ENCODE measurements at regions not wholly inside any gene's neighbourhood (a gene's known extent, or its start where the extent isn't known, plus 50 kb on each side); places are given as distances from the start of the nearest gene placed in this dataset.

- DNase-seq (ENCODE audit: extremely low spot score, unreplicated experiment): no peak
- H3K4me3 Mint-ChIP-seq (ENCODE audit: unreplicated experiment): no peak overlapping the region
- no peaks in the 10 kb centered on the region for H3K36me3 Mint-ChIP-seq (ENCODE audit: unreplicated experiment)
- TF ChIP-seq CTCF (IDR thresholded peaks at IDR 0.05): no peak
- no peaks in the 10 kb centered on the region for H3K4me1 Mint-ChIP-seq (ENCODE audit: unreplicated experiment)
- H3K27me3 Mint-ChIP-seq (ENCODE audit: unreplicated experiment): peaks cover 7% of the 10 kb centered on the region
- H3K27ac Mint-ChIP-seq (ENCODE audit: unreplicated experiment): no peak overlapping the region
- H3K9me3 Mint-ChIP-seq (ENCODE audit: unreplicated experiment): no peaks in the 10 kb centered on the region
Observed at GRCh38 chr18:25923193-25923592, 167.2 kb downstream of the SS18 start.

- H3K4me3 Mint-ChIP-seq (ENCODE audit: unreplicated experiment): no peak overlapping the region
- no peak overlapping the region for H3K27ac Mint-ChIP-seq (ENCODE audit: unreplicated experiment)
- TF ChIP-seq CTCF (IDR thresholded peaks at IDR 0.05): peak; percentile 46
- H3K9me3 Mint-ChIP-seq (ENCODE audit: unreplicated experiment): no peaks in the 10 kb centered on the region
- DNase-seq (ENCODE audit: extremely low spot score, unreplicated experiment): no peak
- no peaks in the 10 kb centered on the region for H3K36me3 Mint-ChIP-seq (ENCODE audit: unreplicated experiment)
- H3K4me1 Mint-ChIP-seq (ENCODE audit: unreplicated experiment): no peaks in the 10 kb centered on the region
- peaks cover 10% of the 10 kb centered on the region for H3K27me3 Mint-ChIP-seq (ENCODE audit: unreplicated experiment)
Observed at GRCh38 chr18:25921677-25922421, 168.6 kb downstream of the SS18 start.

GRCh38 chr18:25915907-25916306 is 174.5 kb downstream of the SS18 start:
- TF ChIP-seq CTCF (IDR thresholded peaks at IDR 0.05): no peak
- DNase-seq (ENCODE audit: extremely low spot score, unreplicated experiment): no peak
- H3K27ac Mint-ChIP-seq (ENCODE audit: unreplicated experiment): no peak overlapping the region
- H3K27me3 Mint-ChIP-seq (ENCODE audit: unreplicated experiment): peaks cover 16% of the 10 kb centered on the region
- H3K9me3 Mint-ChIP-seq (ENCODE audit: unreplicated experiment): no peaks in the 10 kb centered on the region
- H3K36me3 Mint-ChIP-seq (ENCODE audit: unreplicated experiment): no peaks in the 10 kb centered on the region
- H3K4me1 Mint-ChIP-seq (ENCODE audit: unreplicated experiment): no peaks in the 10 kb centered on the region
- no peak overlapping the region for H3K4me3 Mint-ChIP-seq (ENCODE audit: unreplicated experiment)

- TF ChIP-seq CTCF (IDR thresholded peaks at IDR 0.05): no peak
- no peak for DNase-seq (ENCODE audit: extremely low spot score, unreplicated experiment)
- H3K4me3 Mint-ChIP-seq (ENCODE audit: unreplicated experiment): no peak overlapping the region
- H3K27me3 Mint-ChIP-seq (ENCODE audit: unreplicated experiment): peaks cover 2% of the 10 kb centered on the region
- no peak overlapping the region for H3K27ac Mint-ChIP-seq (ENCODE audit: unreplicated experiment)
- peaks cover 14% of the 10 kb centered on the region for H3K4me1 Mint-ChIP-seq (ENCODE audit: unreplicated experiment)
- peaks cover 6% of the 10 kb centered on the region for H3K9me3 Mint-ChIP-seq (ENCODE audit: unreplicated experiment)
- H3K36me3 Mint-ChIP-seq (ENCODE audit: unreplicated experiment): no peaks in the 10 kb centered on the region
Observed at GRCh38 chr18:25898965-25899364, 191.4 kb downstream of the SS18 start.

GRCh38 chr18:25896956-25897355 is 193.5 kb downstream of the SS18 start:
- H3K4me1 Mint-ChIP-seq (ENCODE audit: unreplicated experiment): peaks cover 14% of the 10 kb centered on the region
- TF ChIP-seq CTCF (IDR thresholded peaks at IDR 0.05): no peak

More at GRCh38 chr18:25896956-25897355, 193.5 kb downstream of the SS18 start:
- H3K27ac Mint-ChIP-seq (ENCODE audit: unreplicated experiment): peak overlapping the region; percentile 16
- peaks cover 6% of the 10 kb centered on the region for H3K9me3 Mint-ChIP-seq (ENCODE audit: unreplicated experiment)
- H3K4me3 Mint-ChIP-seq (ENCODE audit: unreplicated experiment): no peak overlapping the region
- H3K27me3 Mint-ChIP-seq (ENCODE audit: unreplicated experiment): peaks cover 6% of the 10 kb centered on the region
- DNase-seq (ENCODE audit: extremely low spot score, unreplicated experiment): no peak
- no peaks in the 10 kb centered on the region for H3K36me3 Mint-ChIP-seq (ENCODE audit: unreplicated experiment)

All from osteocyte (in vitro differentiated cells).